Mucosa of descending colon (tissue), 3 donors: ENCODE measurements at regions not wholly inside any gene's neighbourhood (a gene's known extent, or its start where the extent isn't known, plus 50 kb on each side); places are given as distances from the start of the nearest gene placed in this dataset.

Source experiments
- ATAC-seq: fragments of 200-7000 bp; cut with Tn5 transposase; one replicate; pipeline ENCODE4 v1.9.1; 2020; ENCODE audit warnings: mild to moderate bottlenecking, moderate library complexity
- DNase-seq, 3 donors: peaks; one replicate each; pipeline ENCODE4 v3.0.0-alpha.2; 2020
- H3K36me3 ChIP-seq: fragments of 200-600 bp; one replicate; pipeline ENCODE4 v1.8.0; 2021; ENCODE audit warnings: low read depth, mild to moderate bottlenecking
- H3K4me1 ChIP-seq: fragments of 200-600 bp; one replicate; pipeline ENCODE4 v1.8.0; 2021; ENCODE audit warnings: low read depth, mild to moderate bottlenecking
- H3K4me3 ChIP-seq: fragments of 200-600 bp; one replicate; pipeline ENCODE4 v1.8.0; 2021; ENCODE audit warnings: mild to moderate bottlenecking
- H3K9me3 ChIP-seq: fragments of 200-600 bp; one replicate; pipeline ENCODE4 v1.8.0; 2021; ENCODE audit warnings: mild to moderate bottlenecking
- CTCF ChIP-seq: fragments of 200-600 bp; IDR thresholded peaks from one replicate; pipeline ENCODE4 v1.8.0; 2022; ENCODE audit warnings: antibody characterized with exemption, mild to moderate bottlenecking
- intact Hi-C, 2 donors: fragments of 100-400 bp; cut with DNase I in 1 of 2; cut with micrococcal nuclease in 1 of 2; formaldehyde crosslinking; loops; one replicate each; pipeline versions ENCODE4 v1.11.0 to v1.11.1; 2022; cut with DNase I, micrococcal nuclease
- donor health status: DM: no; HTN: no; CAD: no; lungs with moderate emphysema.
- donor health status: DM: no; HTN: no; CAD: no.
- donor health status: DM: no; HTN: yes; CAD: no.

GRCh38 chr2:139778732-139779131 lies 998.5 kb upstream of the NXPH2 start:
- intact Hi-C loops = no loop called here
- no peak for TF ChIP-seq CTCF
- DNase-seq (no peak), ATAC-seq (no peak)
- Histone ChIP-seq H3K4me1 (no peaks in the 10 kb centered on the region), H3K9me3 (no peaks in the 10 kb centered on the region), H3K36me3 (no peaks in the 10 kb centered on the region), H3K4me3 (no peak overlapping the region)

- Histone ChIP-seq H3K4me3 (no peak overlapping the region), H3K36me3 (no peaks in the 10 kb centered on the region), H3K4me1 (no peaks in the 10 kb centered on the region), H3K9me3 (no peaks in the 10 kb centered on the region)
- TF ChIP-seq CTCF = no peak
- ATAC-seq (no peak), DNase-seq (no peak)
- intact Hi-C loops = no loop called here
Observed at GRCh38 chr2:139773720-139774277, 993.6 kb upstream of the NXPH2 start.

GRCh38 chr2:139769633-139770032 lies 989.4 kb upstream of the NXPH2 start:
- TF ChIP-seq CTCF = no peak
- no peaks in the 10 kb centered on the region for H3K9me3 ChIP-seq
- no peak for ATAC-seq
- no peak overlapping the region for H3K4me3 ChIP-seq
- H3K36me3 ChIP-seq = no peaks in the 10 kb centered on the region
- DNase-seq = no peak
- intact Hi-C loops = no loop called here
- H3K4me1 ChIP-seq = no peaks in the 10 kb centered on the region

- no peaks in the 10 kb centered on the region for H3K9me3 ChIP-seq
- no peak overlapping the region for H3K4me3 ChIP-seq
- ATAC-seq (no peak), DNase-seq (no peak)
- TF ChIP-seq CTCF = no peak
- no peaks in the 10 kb centered on the region for H3K36me3 ChIP-seq
- intact Hi-C loops = no loop called here
- H3K4me1 ChIP-seq = no peaks in the 10 kb centered on the region
Observed at GRCh38 chr2:139763705-139764104, 983.5 kb upstream of the NXPH2 start.

- intact Hi-C loops = no loop called here
- Histone ChIP-seq H3K36me3 (no peaks in the 10 kb centered on the region), H3K4me1 (no peaks in the 10 kb centered on the region), H3K9me3 (peaks cover 8% of the 10 kb centered on the region), H3K4me3 (no peak overlapping the region)
- no peak for TF ChIP-seq CTCF
- ATAC-seq (no peak), DNase-seq (no peak)
Observed at GRCh38 chr2:139759000-139759505, 978.9 kb upstream of the NXPH2 start.

- Histone ChIP-seq H3K36me3 (no peaks in the 10 kb centered on the region), H3K4me1 (no peaks in the 10 kb centered on the region), H3K9me3 (no peaks in the 10 kb centered on the region), H3K4me3 (no peak overlapping the region)
- ATAC-seq (no peak), DNase-seq (no peak)
- intact Hi-C loops = no loop called here
- no peak for TF ChIP-seq CTCF
Observed at GRCh38 chr2:139746901-139747300, 966.7 kb upstream of the NXPH2 start.
